GM18517 (cell line): ENCODE measurements at regions not wholly inside any gene's neighbourhood (a gene's known extent, or its start where the extent isn't known, plus 50 kb on each side); places are given as distances from the start of the nearest gene placed in this dataset.
"Not testable (repeated sequence)": the region's sequence is repeated elsewhere in the genome, so short reads cannot be mapped to it uniquely, and the experiment has no call there.

Experiments used
- ATAC-seq: cut with Tn5 transposase; IDR thresholded peaks from one replicate; pipeline ENCODE4 v1.9.1; 2021; ENCODE audit warnings: mild to moderate bottlenecking, moderate library complexity; ENCODE audit not compliant: unreplicated experiment

- no peak for ATAC-seq
Measured at GRCh38 chr2:215722986-215723630, 287.2 kb upstream of the FN1 start.

- ATAC-seq: no peak
Measured at GRCh38 chr2:215722125-215722524, 286.3 kb upstream of the FN1 start.

GRCh38 chr2:215721515-215721914 lies 285.6 kb upstream of the FN1 start:
- not testable (repeated sequence) for ATAC-seq

GRCh38 chr2:215718890-215719289 lies 283.0 kb upstream of the FN1 start:
- no peak for ATAC-seq

GRCh38 chr2:215718436-215718835 lies 282.6 kb upstream of the FN1 start:
- ATAC-seq: no peak

- ATAC-seq: no peak
Measured at GRCh38 chr2:215717501-215718381, 281.9 kb upstream of the FN1 start.

- ATAC-seq: no peak
Measured at GRCh38 chr2:215716956-215717355, 281.1 kb upstream of the FN1 start.

GRCh38 chr2:215712871-215713790 lies 277.3 kb upstream of the FN1 start:
- no peak for ATAC-seq

GRCh38 chr2:215712219-215712868 lies 276.5 kb upstream of the FN1 start:
- no peak for ATAC-seq

GRCh38 chr2:215711471-215712034 lies 275.7 kb upstream of the FN1 start:
- no peak for ATAC-seq

GRCh38 chr2:215707608-215708007 lies 271.7 kb upstream of the FN1 start:
- ATAC-seq: no peak

GRCh38 chr2:215705771-215706361 lies 270.0 kb upstream of the FN1 start:
- no peak for ATAC-seq

GRCh38 chr2:215705281-215705680 lies 269.4 kb upstream of the FN1 start:
- no peak for ATAC-seq

GRCh38 chr2:215702116-215702902 lies 266.4 kb upstream of the FN1 start:
- ATAC-seq: no peak

- no peak for ATAC-seq
Measured at GRCh38 chr2:215699700-215700538, 264.1 kb upstream of the FN1 start.

GRCh38 chr2:215699018-215699417 lies 263.1 kb upstream of the FN1 start:
- ATAC-seq: no peak

- no peak for ATAC-seq
Measured at GRCh38 chr2:215698566-215698965, 262.7 kb upstream of the FN1 start.

- ATAC-seq: no peak
Measured at GRCh38 chr2:215697496-215697895, 261.6 kb upstream of the FN1 start.
